CD14-positive monocyte (primary cell): ENCODE measurements at regions not wholly inside any gene's neighbourhood (a gene's known extent, or its start where the extent isn't known, plus 50 kb on each side); places are given as distances from the start of the nearest gene placed in this dataset.

Experiments used
- DNase-seq, 3 donors: peaks; one replicate each; pipeline ENCODE4 v3.0.0-alpha.2; 2011 to 2022
- H2AFZ ChIP-seq: 2 replicates; pipeline ENCODE4 v1.6.0; 2012; ENCODE audit warnings: mild to moderate bottlenecking, low read depth, low read length, inconsistent platforms; ENCODE audit not compliant: insufficient read depth, poor library complexity, severe bottlenecking
- H3K27ac ChIP-seq, 2 donors: 1 replicate in 1 of 2; 2 replicates in 1 of 2; pipeline ENCODE4 v1.5.1; 2012 to 2013; ENCODE audit warnings: low read length in 2 of 2, control low read depth in 1 of 2, inconsistent platforms in 1 of 2, low read depth in 1 of 2, mild to moderate bottlenecking in 1 of 2
- H3K27me3 ChIP-seq, 2 donors: one replicate each; pipeline versions ENCODE4 v1.6.0 to v1.6.1; 2011 to 2013; ENCODE audit warnings: low read length in 2 of 2; ENCODE audit not compliant: control insufficient read depth in 2 of 2, insufficient read depth in 2 of 2
- H3K36me3 ChIP-seq, 2 donors: replicated peaks in 1 of 2; 1 replicate in 1 of 2; 2 replicates in 1 of 2; pipeline versions ENCODE4 v1.5.1 to v1.6.1; 2012 to 2013; ENCODE audit warnings: low read length in 2 of 2, control low read depth in 1 of 2, inconsistent platforms in 1 of 2, mild to moderate bottlenecking in 1 of 2; ENCODE audit not compliant: insufficient read depth in 2 of 2, control insufficient read depth in 1 of 2
- H3K4me1 ChIP-seq, 2 donors: 1 replicate in 1 of 2; 2 replicates in 1 of 2; pipeline versions ENCODE4 v1.5.1 to v1.6.1; 2012 to 2013; ENCODE audit warnings: low read length in 2 of 2, control low read depth in 1 of 2, inconsistent platforms in 1 of 2, mild to moderate bottlenecking in 1 of 2, moderate library complexity in 1 of 2; ENCODE audit not compliant: insufficient read depth in 2 of 2, control insufficient read depth in 1 of 2
- H3K4me2 ChIP-seq: replicated peaks from 2 replicates; pipeline ENCODE3; 2012; ENCODE audit warnings: low read length, moderate library complexity, mild to moderate bottlenecking; ENCODE audit not compliant: poor library complexity, severe bottlenecking; ENCODE audit errors: extremely low read depth
- H3K4me3 ChIP-seq, 3 experiments: fragments of 200-600 bp in 1 of 3; sonication (generic) in 1 of 3; replicated peaks in 1 of 3; 1 replicate in 2 of 3; 2 replicates in 1 of 3; pipeline ENCODE4 v1.5.1; 2011 to 2013; ENCODE audit warnings: low read length in 3 of 3, mild to moderate bottlenecking in 3 of 3, control low read depth in 2 of 3, low read depth in 2 of 3, inconsistent platforms in 1 of 3, moderate library complexity in 1 of 3
- H3K79me2 ChIP-seq: 2 replicates; pipeline ENCODE4 v1.6.0; 2012; ENCODE audit warnings: mild to moderate bottlenecking, control low read depth, inconsistent platforms, low read length, moderate library complexity; ENCODE audit not compliant: insufficient read depth
- H3K9ac ChIP-seq: 2 replicates; pipeline ENCODE4 v1.6.0; 2017; ENCODE audit warnings: low read length, mild to moderate bottlenecking; ENCODE audit not compliant: insufficient read depth, poor library complexity, severe bottlenecking
- H3K9me3 ChIP-seq, 2 donors: replicated peaks in 1 of 2; 1 replicate in 1 of 2; 2 replicates in 1 of 2; pipeline versions ENCODE4 v1.5.1 to v1.6.1; 2012 to 2013; ENCODE audit warnings: low read length in 2 of 2, control low read depth in 1 of 2; ENCODE audit not compliant: control insufficient read depth in 1 of 2, insufficient read depth in 1 of 2
- H4K20me1 ChIP-seq: 2 replicates; pipeline ENCODE4 v1.6.0; 2012; ENCODE audit warnings: mild to moderate bottlenecking, low read length, control low read depth, moderate library complexity; ENCODE audit not compliant: insufficient read depth
- H3K27ac Mint-ChIP-seq, 7 donors: one replicate each; pipeline ENCODE4 v1.8.0; 2020; ENCODE audit warnings: mild to moderate bottlenecking in 7 of 7, mixed read lengths in 7 of 7, moderate library complexity in 6 of 7, inconsistent platforms in 2 of 7
- H3K27me3 Mint-ChIP-seq, 3 donors: one replicate each; pipeline ENCODE4 v1.8.0; 2021 to 2022; ENCODE audit warnings: low read depth in 3 of 3, mild to moderate bottlenecking in 3 of 3, mixed read lengths in 3 of 3, moderate library complexity in 3 of 3, inconsistent platforms in 1 of 3
- H3K36me3 Mint-ChIP-seq, 2 donors: one replicate each; pipeline ENCODE4 v1.8.0; 2020; ENCODE audit warnings: mixed read lengths in 2 of 2, inconsistent platforms in 1 of 2, mild to moderate bottlenecking in 1 of 2
- H3K4me1 Mint-ChIP-seq: one replicate; pipeline ENCODE4 v1.8.0; 2020; ENCODE audit warnings: mild to moderate bottlenecking, mixed read lengths
- H3K4me3 Mint-ChIP-seq, 2 donors: one replicate each; pipeline ENCODE4 v1.8.0; 2020; ENCODE audit warnings: mild to moderate bottlenecking in 2 of 2, mixed read lengths in 2 of 2, moderate library complexity in 1 of 2
- H3K9me3 Mint-ChIP-seq, 7 donors: one replicate each; pipeline ENCODE4 v1.8.0; 2020 to 2022; ENCODE audit warnings: mixed read lengths in 7 of 7, mild to moderate bottlenecking in 6 of 7, moderate library complexity in 6 of 7, inconsistent platforms in 2 of 7
- CTCF ChIP-seq: fragments of 200-600 bp; IDR thresholded peaks from one replicate; pipeline ENCODE4 v1.8.0; 2022; ENCODE audit warnings: antibody characterized with exemption, mild to moderate bottlenecking
- WGBS: methylation state at CpG from one replicate; pipeline ENCODE4 v1.1.5; 2013; ENCODE audit warnings: missing lambda C conversion rate; ENCODE audit not compliant: insufficient coverage; 5-methylcytosine and 5-hydroxymethylcytosine counted together
- intact Hi-C, 2 donors: fragments of 100-400 bp; cut with micrococcal nuclease; formaldehyde crosslinking; loops; one replicate each; pipeline versions ENCODE4 v1.15.0 to v1.15.1; 2023

- no peak overlapping the region for H2AFZ ChIP-seq
- Mint-ChIP-seq H3K27me3 (peaks cover 10 to 22% (median 13%) of the 10 kb centered on the region in 3 donors), H3K4me1 (peaks cover 15% of the 10 kb centered on the region), H3K4me3 (no peak overlapping the region), H3K9me3 (peaks cover 0 to 2% (median under 1%) of the 10 kb centered on the region in 7 donors), H3K27ac (no peak overlapping the region), H3K36me3 (peaks cover 0 to 4% of the 10 kb centered on the region in 2 donors)
- H3K4me3 ChIP-seq: no peak overlapping the region
- H3K36me3 ChIP-seq: no peaks in the 10 kb centered on the region
- DNase-seq: no peak
- peaks cover 8 to 18% of the 10 kb centered on the region in 2 donors for H3K4me1 ChIP-seq
- intact Hi-C loops: no loop called here
- peaks cover 0 to under 1% of the 10 kb centered on the region in 2 donors for H3K9me3 ChIP-seq
- H3K27me3 ChIP-seq: peaks cover 9 to 14% of the 10 kb centered on the region in 2 donors
- H3K4me2 ChIP-seq: no peak overlapping the region
- no peaks in the 10 kb centered on the region for H3K79me2 ChIP-seq
- no peaks in the 10 kb centered on the region for H4K20me1 ChIP-seq
- no peak overlapping the region for H3K9ac ChIP-seq
- H3K27ac ChIP-seq: no peak overlapping the region
- TF ChIP-seq CTCF: no peak
Measured at GRCh38 chr11:10923882-10924281, 66.0 kb upstream of the ZBED5 start.

- WGBS: no CpG with 5 or more reads among the region's 1 CpG
- H4K20me1 ChIP-seq: no peaks in the 10 kb centered on the region
- intact Hi-C loops: no loop called here
- Mint-ChIP-seq H3K4me3 (no peak overlapping the region), H3K4me1 (peaks cover 23% of the 10 kb centered on the region), H3K36me3 (peaks cover 8 to 10% of the 10 kb centered on the region in 2 donors), H3K27ac (no peak overlapping the region), H3K27me3 (peaks cover 4 to 13% (median 10%) of the 10 kb centered on the region in 3 donors), H3K9me3 (peaks cover 9 to 11% (median 10%) of the 10 kb centered on the region in 7 donors)
- H3K4me3 ChIP-seq: no peak overlapping the region
- H3K4me1 ChIP-seq: peaks cover 8 to 22% of the 10 kb centered on the region in 2 donors
- DNase-seq: no peak
- peaks cover 3 to 10% of the 10 kb centered on the region in 2 donors for H3K9me3 ChIP-seq
- no peak overlapping the region for H3K9ac ChIP-seq
- no peak overlapping the region for H2AFZ ChIP-seq
- H3K27ac ChIP-seq: no peak overlapping the region
- H3K36me3 ChIP-seq: no peaks in the 10 kb centered on the region
- no peak overlapping the region for H3K4me2 ChIP-seq
- TF ChIP-seq CTCF: no peak
- no peaks in the 10 kb centered on the region for H3K79me2 ChIP-seq
- peaks cover 3 to 8% of the 10 kb centered on the region in 2 donors for H3K27me3 ChIP-seq
Measured at GRCh38 chr11:10922892-10923291, 65.0 kb upstream of the ZBED5 start.
